WI38 (cell line): ENCODE measurements at regions not wholly inside any gene's neighbourhood (a gene's known extent, or its start where the extent isn't known, plus 50 kb on each side); places are given as distances from the start of the nearest gene placed in this dataset.

ENCODE experiments used
- H3K4me3 ChIP-seq: 2 replicates; pipeline ENCODE4 v1.5.1; 2011; ENCODE audit warnings: low read depth, mild to moderate bottlenecking, control low read depth, low read length
- CTCF ChIP-seq: IDR thresholded peaks from 2 replicates; pipeline ENCODE4 v1.5.1; 2012; ENCODE audit warnings: low read depth, mild to moderate bottlenecking, control low read depth, low read length

GRCh38 chr20:40090236-40090635, 598.8 kb downstream of the MAFB start:
- TF ChIP-seq CTCF, result no peak

GRCh38 chr20:40087496-40087895, 601.5 kb downstream of the MAFB start:
- no peak for TF ChIP-seq CTCF
- no peak overlapping the region for H3K4me3 ChIP-seq

More at GRCh38 chr20:40090236-40090635, 598.8 kb downstream of the MAFB start:
- no peak overlapping the region for H3K4me3 ChIP-seq

- no peak for TF ChIP-seq CTCF
Measured at GRCh38 chr20:40085513-40085912, 603.5 kb downstream of the MAFB start.

GRCh38 chr20:40082436-40082835, 606.6 kb downstream of the MAFB start:
- no peak for TF ChIP-seq CTCF
- no peak overlapping the region for H3K4me3 ChIP-seq

More at GRCh38 chr20:40085513-40085912, 603.5 kb downstream of the MAFB start:
- H3K4me3 ChIP-seq, result no peak overlapping the region

- H3K4me3 ChIP-seq, result no peak overlapping the region
- no peak for TF ChIP-seq CTCF
Measured at GRCh38 chr20:40081653-40082052, 607.4 kb downstream of the MAFB start.

- no peak overlapping the region for H3K4me3 ChIP-seq
- no peak for TF ChIP-seq CTCF
Measured at GRCh38 chr20:40080041-40080652, 608.9 kb downstream of the MAFB start.

GRCh38 chr20:40073535-40074111, 615.4 kb downstream of the MAFB start:
- no peak overlapping the region for H3K4me3 ChIP-seq
- TF ChIP-seq CTCF, result no peak
